GM18873 (cell line): ENCODE measurements at regions not wholly inside any gene's neighbourhood (a gene's known extent, or its start where the extent isn't known, plus 50 kb on each side); places are given as distances from the start of the nearest gene placed in this dataset.

Experiments
- ATAC-seq: cut with Tn5 transposase; IDR thresholded peaks from one replicate; pipeline ENCODE4 v1.9.1; 2021; ENCODE audit warnings: mild to moderate bottlenecking, moderate library complexity, moderate number of reproducible peaks; ENCODE audit not compliant: unreplicated experiment, low FRiP score

DNA sequence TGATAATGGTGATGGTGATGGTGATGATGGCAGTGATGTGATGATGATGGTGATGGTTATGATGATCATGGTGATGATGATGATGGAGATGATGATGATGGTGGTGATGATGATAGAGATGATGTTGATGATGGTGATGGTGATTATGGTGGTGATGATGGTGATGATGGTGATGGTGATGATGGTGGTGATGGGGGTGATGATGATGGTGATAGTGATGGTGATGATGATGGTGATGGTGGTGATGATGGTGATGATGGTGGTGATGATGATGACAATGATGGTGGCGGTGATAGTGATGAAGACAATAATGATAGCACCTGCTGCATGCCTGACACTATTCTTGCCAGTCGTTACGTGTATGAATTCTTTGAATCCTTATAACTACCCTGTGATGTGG is 317.9 kb upstream of the AJAP1 start:
- ATAC-seq = no peak

DNA sequence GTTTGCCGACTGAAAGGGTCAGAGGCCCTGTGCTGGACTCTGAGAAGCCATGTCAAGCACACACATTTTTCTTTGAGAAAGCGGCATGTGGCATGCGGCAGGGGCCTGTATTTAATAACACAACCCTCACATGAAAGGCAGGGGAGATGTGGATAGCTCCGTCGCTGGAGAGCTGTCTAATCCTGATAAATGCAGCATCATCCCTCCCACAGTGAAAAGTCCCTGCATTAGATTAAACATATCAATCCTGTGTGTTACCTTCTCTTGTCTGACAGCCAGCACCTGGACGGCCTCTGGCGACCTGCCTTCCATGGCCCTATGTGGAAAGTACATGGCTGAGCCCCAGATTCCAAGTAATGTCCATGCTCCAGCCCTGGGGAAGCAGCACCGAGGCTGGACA is 313.0 kb upstream of the AJAP1 start:
- no peak for ATAC-seq

DNA sequence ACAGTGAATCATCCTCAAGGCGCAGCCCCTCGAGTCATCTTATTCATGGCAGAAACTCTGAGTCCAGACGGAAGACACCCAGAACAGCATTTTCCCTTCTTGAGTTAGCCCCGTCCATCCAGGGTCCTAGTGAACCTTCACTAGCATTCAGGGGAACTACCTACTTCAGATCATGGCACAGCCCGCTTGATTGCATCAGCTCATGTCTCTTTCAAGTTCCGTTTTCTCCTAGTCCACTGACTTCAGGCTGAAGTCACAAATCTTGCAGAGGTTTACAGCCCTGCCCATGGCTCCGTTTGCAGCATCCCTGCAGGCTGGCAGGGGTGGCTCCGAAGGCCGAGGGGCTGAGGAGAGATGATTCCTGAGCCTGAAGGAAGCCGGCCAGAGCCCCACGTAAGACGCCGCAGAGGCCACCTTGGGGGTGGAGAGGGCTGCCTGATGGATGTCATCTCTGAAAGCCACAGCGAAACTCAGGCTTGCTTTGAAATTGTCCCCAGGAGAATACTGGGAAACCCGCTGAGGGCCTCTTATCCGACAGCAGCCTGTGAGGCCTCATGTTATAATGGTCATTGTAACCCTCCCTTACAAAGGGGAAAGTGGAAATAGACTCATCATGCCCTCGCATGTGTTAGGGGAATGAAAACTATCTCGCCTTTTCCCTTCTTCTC is 310.2 kb upstream of the AJAP1 start:
- ATAC-seq = no peak

DNA sequence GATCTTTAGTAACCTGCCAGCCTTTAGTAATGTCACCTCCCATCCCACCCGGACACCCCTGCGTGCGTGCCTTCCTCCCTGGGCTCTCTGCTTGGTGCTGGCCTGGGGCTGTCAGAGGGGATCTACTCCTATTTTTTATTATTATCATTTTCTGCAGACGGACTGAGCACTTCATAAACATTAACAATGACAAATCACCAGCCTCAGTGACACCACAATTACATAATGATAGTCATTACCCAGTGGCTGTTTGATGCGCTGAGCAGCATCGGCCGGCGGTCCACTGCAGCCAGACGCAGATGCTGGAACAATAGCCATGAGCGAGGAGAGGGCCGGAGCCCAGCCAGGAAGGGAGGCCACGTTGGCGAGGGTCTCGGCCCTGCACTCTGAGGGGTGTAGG is 309.3 kb upstream of the AJAP1 start:
- no peak for ATAC-seq

DNA sequence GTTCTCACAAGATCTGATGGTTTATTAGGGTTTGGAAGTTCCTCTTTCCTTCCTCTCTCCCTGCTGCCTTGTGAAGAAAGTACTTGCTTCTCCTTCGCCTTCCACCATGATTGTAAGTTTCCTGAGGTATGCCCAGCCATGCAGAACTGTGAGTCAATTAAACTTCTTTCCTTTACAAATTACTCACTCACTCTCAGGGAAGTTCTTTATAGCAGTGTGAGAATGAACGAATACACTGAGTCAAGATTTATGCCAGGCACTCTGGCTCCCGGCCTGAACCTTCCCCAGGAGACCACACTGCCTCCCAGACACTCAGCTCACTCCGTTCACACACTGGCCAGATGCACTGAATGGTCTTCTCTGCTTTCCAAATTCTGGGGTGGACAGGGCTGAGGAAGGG is 308.3 kb upstream of the AJAP1 start:
- ATAC-seq = no peak

DNA sequence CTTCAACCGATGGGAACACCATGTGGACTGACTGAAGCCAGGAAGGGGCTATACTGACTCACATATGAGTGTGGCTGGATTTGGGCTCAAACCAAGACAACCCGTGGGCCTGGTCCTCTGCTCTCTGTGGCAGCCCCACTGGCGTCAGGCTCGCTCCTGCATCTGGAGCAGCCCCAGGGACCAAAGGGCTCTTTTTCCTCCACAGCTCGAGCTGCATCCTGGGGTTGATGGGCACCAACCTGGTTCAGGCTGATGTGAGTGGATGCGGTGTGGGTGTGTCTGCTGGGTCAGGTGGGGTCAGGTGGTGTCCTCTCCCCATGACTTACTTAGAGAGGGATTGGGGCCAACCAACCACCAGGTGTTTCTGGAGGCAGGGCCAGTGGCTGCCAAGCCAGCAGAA is 303.0 kb upstream of the AJAP1 start:
- ATAC-seq = no peak

DNA sequence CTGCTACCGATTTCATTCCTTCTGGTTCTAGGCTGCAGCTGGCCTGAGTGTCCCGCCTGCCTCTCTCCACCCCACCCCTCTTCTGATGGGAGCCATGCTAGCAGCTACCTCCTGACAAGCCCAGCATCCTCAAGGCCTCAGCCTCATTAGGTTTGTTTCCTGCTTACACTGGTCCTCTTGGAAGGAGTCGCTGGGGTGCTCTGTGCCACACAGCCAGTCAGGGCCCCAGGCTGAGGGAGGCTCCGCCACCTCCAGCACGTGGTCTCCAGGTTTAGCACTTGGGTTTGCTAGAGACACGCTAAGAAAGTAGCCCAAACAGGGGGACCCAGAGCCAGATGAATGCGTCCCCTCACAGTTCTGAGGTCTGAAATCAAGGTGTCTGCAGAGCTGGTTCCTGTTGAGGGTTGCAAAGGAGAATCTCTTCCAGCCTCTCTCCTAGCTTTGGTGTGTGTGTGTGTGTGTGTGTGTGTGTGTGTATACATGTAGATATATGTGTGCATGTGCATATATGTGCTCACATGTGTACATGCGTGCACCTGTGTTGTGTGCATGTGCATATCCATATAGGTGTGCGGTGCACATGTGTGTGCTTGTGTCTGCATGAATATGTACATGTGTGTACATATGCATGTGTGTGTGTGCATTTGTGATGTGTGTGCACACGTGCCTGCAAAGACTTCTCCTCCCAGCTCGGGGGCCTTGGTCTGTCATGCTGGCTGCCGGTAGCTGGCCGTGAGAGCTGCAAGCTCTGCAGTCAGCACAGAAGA is 301.1 kb upstream of the AJAP1 start:
- ATAC-seq = no peak

DNA sequence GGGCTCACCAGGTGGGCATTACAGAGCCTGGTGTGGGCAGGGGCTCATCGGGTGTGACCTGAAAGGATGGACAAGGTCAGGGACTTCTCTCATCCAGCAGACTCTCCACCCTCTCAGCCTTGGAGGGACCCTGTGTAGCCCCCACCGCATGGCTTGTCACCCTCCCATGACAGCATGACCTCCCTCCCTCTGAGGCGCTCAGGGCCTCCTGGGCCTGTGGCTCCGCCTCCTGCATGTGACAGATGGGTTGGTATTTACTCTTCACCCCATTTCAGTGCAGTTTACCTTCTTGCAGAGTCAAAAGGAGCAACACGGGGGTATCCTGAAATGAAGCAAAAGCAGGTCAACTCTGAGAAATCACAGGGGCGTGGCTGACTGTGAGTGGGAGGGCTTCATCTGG is 298.6 kb upstream of the AJAP1 start:
- no peak for ATAC-seq

DNA sequence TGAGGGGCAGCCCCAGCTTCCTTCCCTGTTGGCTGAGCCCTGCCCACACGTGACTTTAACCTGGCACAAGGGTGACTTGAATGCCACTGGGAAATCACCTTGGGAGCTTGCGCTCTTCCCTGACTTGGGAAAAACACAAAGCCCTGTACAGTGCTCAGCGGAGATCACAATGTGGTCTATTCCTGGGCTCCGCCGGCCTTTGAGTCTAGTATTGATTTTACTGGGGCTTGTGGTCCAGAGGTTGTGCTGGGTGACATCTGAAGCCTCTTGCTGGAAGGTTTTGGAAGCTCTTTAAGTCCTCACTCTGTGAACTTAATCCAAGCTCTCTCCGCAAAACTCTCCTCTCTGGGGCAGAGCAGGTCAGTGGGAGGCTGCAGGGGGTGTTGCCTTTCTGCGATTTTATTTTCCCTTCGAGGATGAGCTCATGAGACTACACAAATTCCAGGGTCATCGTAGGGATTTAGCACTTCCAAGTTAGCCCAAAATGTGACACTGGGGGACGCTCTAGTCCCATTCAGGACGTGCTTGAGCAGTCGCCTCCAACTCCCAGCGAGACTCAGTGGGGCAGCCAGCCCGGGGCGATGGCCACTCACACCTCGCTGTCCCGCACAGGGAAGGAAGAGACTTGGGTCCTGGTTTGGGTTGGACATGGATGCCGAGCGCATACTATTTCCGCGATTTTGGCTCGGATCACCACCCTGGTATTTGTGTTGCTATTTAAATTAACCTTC is 291.9 kb upstream of the AJAP1 start:
- ATAC-seq = no peak

DNA sequence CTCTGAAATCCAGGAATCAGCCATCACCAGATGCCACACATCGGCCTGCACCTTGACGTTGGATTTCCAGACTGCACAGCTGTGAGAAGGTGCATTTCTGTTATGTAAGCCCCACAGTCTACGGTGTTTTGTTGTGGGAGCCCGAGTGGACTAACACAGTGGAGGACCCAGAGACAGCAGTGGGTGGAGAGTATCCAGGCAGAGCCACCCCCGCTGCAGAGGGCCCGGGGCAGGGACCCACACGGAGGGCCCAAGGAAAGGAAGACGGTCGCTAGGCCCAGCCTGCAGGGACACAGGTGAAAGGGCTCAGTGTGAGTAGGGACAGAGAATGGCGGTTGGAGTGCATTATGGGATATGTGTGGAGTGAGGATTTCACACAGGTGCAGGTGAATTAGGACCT is 288.3 kb upstream of the AJAP1 start:
- ATAC-seq = no peak

DNA sequence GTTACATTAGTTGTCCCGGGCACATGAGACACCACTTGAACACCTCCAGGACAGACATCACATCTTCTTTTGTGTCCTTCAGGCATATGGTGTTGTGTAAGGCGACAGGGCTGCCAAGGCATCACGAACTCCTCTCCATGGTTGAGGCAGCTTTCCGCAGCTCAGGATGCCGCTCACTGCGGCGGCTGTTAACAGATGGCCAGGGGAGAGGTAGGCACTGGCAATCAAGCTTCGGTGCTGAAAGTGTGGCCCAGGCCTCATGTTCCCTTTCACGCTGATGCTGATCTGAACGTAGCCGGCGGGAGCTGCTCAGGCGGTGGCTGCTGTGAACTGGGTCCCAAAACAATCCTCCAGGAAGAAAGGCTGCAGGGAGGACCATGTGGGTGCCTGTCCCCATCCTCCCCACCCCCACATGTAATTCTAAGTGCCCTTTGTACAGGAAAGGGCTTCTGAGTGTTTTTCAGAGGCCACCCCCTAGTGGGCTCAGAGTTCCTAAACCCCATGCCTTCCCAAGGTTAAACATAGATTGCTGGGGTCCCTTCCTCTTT is 287.1 kb upstream of the AJAP1 start:
- ATAC-seq = no peak

DNA sequence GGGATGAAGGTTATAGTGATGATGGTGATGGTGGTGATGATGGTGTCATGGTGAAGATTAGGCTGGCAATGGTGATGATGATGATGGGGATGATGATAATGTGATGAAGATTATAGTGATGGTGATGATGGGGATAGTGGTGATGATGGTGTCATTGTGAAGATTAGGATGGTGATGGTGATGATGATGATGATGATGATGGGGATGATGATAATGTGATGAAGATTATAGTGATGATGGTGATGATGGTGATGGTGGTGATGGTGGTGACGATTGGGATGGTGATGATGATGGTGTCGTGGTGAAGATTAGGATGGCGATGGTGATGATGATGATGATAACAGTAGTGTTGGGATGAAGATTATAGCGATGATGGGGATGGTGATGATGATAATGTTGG is 285.1 kb upstream of the AJAP1 start:
- ATAC-seq = no peak

DNA sequence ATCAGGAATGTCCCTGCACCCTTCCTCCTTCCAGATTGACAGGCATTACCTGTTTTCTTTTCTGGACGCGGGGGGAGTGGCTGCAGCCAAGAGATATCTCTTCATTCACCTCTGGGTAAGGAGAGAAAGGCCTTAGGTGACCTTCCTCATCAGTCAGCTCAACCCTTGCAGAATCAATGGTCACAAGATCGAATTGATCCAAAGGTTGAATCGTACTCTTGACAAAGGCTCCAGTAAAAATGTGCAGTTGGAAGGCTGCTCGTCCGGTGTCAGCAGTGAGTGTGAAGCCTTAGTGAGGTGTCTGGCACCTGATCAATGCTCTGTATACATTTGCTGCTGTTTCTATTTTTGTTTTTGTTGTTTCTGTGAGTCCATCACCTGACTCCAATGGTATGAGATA is 282.6 kb upstream of the AJAP1 start:
- ATAC-seq = no peak

DNA sequence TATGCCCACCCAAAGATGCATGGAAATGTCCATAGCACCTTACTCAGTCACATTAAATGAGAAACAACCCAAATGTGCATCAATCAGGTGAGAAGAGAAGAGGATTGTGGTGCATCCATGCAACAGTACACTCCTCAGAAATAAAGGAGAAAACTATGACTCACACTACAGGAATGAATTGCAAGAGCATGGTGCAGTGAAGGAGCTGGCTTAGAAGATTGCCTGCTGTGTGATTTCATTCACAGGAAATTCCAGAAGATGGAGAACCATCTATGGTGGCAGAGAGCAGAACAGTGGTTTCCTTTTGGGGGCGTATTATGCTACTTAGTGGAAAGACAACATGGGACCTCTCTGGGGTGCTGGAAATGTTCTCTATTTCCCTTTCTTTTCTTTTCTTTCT is 278.6 kb upstream of the AJAP1 start:
- ATAC-seq = no peak

DNA sequence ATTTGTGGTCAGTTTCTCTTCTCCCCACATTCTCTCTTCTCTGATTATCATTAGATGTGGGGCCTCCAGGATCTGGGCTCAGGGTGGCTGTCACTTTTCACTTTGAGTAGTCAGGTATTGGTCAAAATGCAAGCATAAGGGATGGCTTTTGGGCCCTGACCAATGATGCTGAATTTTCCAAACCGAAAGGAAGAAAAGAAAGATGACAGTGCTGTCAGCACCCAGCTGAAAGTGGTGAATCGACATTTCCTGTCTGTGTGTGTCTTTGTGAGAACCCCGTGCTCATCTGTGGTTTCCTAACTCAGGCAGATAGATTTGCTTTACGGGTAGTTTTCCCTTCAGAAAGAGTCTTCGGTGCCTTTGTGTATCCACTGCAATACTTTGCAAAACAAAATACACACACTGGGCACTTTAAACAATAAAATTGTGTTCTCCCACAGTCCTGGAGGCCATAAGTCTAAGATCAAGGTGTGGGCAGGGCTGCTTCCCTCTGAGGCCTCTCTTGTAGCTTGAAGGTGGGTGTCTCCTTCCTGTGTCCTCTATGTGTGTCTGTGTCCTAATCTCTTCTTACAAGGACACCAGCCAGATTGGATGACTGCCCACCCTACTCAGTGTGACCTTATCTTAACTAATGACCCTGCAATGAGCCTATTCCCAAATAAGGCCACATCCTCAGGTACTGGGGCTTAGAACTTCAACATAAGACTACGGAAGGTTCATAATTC is 274.8 kb upstream of the AJAP1 start:
- no peak for ATAC-seq

DNA sequence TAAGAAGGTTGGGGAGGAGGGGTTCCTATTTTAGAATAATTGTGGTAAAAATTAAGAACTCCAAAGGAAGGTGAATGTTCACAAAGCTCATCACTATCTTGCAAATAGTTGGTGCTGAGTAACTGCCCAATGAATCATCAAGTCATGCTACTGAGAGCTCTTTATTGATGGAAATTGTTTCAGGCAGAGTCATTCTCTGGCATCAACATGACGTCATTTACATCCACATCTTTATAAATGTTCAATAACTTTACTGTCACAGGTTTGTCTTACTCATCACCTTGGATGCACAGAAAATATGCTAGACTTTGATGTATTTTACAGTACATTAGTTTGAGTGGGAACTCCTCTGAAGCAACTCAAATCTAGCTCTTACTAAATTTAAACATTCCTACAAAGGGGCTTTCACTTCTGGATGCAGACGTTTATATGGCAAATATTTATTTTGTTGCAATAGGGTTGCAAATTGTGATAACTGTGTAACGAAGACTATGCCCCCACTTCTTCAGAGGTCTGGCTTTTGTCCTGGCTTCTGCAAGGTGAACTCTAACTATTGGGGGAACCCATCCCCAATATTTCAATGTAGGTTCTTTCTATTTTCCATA is 273.7 kb upstream of the AJAP1 start:
- no peak for ATAC-seq

DNA sequence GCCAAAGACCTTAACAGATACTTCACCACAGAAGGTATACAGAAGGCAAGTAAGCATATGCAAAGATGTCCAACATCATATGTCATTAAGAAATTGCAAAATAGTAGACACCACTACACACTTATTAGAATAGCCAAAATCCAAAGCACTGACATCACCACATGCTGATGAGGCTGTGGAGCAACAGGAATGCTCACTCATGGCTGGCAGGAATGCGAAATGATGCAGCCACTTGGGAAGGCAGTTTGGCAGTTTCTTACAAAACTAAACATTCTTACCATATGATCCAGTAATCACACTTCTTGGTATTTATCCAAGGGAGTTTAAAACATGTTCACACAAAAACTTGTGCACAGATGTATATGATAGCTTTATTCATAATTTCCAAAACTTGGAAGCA is 261.2 kb upstream of the AJAP1 start:
- ATAC-seq = no peak

DNA sequence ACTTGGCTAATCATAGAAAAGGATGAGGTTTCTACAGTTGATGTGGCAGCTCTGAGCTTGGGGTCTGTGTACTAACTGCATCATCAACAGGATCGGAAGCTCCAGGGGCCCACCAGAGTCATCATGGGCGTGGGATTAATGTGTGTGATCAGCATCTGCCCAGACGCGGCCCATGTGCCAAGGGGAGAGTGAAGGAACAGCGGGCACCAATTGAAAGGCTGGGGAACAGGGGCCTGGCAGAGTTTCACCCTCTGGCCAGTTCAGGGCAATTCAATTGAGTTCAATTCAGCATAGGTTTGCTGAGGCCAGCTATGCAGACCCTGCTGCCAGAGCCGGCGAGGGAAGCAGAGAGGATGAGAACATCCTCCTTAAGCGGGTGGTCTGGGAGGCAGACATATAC is 260.0 kb upstream of the AJAP1 start:
- no peak for ATAC-seq

DNA sequence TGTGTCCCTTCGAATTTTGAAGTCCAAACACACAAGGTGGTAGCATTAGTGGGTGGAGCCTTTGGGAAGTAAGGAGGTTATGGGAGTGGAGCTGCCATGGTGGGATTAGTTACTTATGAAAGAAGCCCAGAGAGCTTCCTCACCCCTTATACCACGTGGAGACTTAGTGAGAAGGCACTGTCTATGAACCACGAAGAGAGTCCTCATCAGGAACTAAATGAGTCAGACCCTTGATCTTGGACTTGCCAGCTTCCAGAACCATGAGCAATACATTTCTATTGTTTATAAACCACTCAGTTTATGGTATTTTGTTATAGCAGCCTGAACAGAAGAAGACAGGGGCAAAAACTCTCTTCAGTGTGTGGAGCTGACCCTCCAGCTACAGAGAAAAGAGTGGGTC is 259.3 kb upstream of the AJAP1 start:
- no peak for ATAC-seq

DNA sequence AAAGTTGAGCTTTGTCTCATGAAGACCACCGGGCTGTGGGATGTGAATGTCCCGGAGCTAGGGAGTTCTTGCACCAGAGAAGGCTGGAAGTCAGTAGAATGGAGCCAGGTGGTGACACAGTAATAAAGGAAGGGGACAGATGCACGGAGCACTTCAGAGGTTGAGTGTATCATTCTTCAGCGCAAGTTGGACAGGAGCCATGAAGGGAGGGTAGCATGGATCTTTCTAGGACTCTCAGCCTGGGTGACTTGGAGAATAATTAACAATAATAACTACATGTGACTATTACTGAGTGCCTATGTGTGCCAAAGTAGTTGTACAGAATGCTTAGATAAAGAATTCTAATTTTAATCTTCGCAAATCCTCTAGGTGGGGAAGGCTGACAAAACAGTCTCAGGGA is 258.7 kb upstream of the AJAP1 start:
- ATAC-seq = no peak
